HepG2 (cell line): ENCODE measurements at regions not wholly inside any gene's neighbourhood (a gene's known extent, or its start where the extent isn't known, plus 50 kb on each side); places are given as distances from the start of the nearest gene placed in this dataset.

Source experiments
- ATAC-seq: fragments of 200-7000 bp; cut with Tn5 transposase; 3 replicates; pipeline ENCODE4 v1.9.1; 2020; ENCODE audit warnings: mild to moderate bottlenecking, moderate library complexity
- BruUV-seq: library from RNA; stranded (reverse); fragments of 400-500 nt; replicated peaks from 2 replicates; lab custom pipeline; 2021; lab: Mats Ljungman, UMichigan
- CTCF ChIA-PET: fragments of 300-600 bp; formaldehyde crosslinking; extraction: SDS; loops from one replicate; lab custom pipeline; 2021; ENCODE audit warnings: low total read pairs, inconsistent platforms, low intra/inter-chr PET ratio; lab: Yijun Ruan, JAX
- POLR2A ChIA-PET: fragments of 350-600 bp; sonication (Branson Sonifier 250); formaldehyde crosslinking; loops from one replicate; lab custom pipeline; 2020; ENCODE audit warnings: antibody characterized with exemption, inconsistent platforms; lab: Yijun Ruan, JAX
- DNase-seq: peaks from one replicate; pipeline ENCODE4 v3.0.0-alpha.2; 2015; ENCODE audit warnings: low spot score
- FAIRE-seq: peaks from 3 replicates; lab custom pipeline; 2011; peaks lifted over from hg19 to GRCh38; lab: Jason Lieb, UNC
- H2AFZ ChIP-seq: one replicate; pipeline ENCODE4 v1.6.1; 2011; ENCODE audit warnings: low read length, inconsistent platforms
- H3K27ac ChIP-seq: fragments of 300-600 bp; 3 replicates; pipeline ENCODE4 v1.8.0; 2011; ENCODE audit warnings: mixed run types, mild to moderate bottlenecking, mixed read lengths, low read length, inconsistent platforms; ENCODE audit not compliant: insufficient read depth; ENCODE audit errors: extremely low read length
- H3K27me3 ChIP-seq, 2 experiments: fragments of 200-600 bp in 1 of 2; 2 replicates in 1 of 2; 3 replicates in 1 of 2; pipeline versions ENCODE4 v1.6.0 to v1.8.0; 2011; ENCODE audit warnings: low read length in 2 of 2, mild to moderate bottlenecking in 2 of 2, moderate library complexity in 2 of 2, inconsistent platforms in 1 of 2; ENCODE audit not compliant: insufficient read depth in 2 of 2, control insufficient read depth in 1 of 2
- H3K36me3 ChIP-seq, 2 experiments: fragments of 200-600 bp in 1 of 2; replicated peaks in 1 of 2; 2 replicates in 1 of 2; 3 replicates in 1 of 2; pipeline versions ENCODE4 v1.5.1 to v1.8.0; 2011; ENCODE audit warnings: low read length in 2 of 2, inconsistent platforms in 1 of 2; ENCODE audit not compliant: insufficient read depth in 2 of 2, control insufficient read depth in 1 of 2
- H3K4me1 ChIP-seq: 2 replicates; pipeline ENCODE4 v1.5.1; 2012; ENCODE audit warnings: low read length, inconsistent platforms; ENCODE audit not compliant: insufficient read depth
- H3K4me2 ChIP-seq: 2 replicates; pipeline ENCODE4 v1.6.0; 2011; ENCODE audit warnings: low read depth, low read length, inconsistent platforms
- H3K4me3 ChIP-seq, 3 experiments: fragments of 200-600 bp in 1 of 3; sonication (generic), shearing (Covaris generic) in 1 of 3; replicated peaks in 1 of 3; 2 replicates each; pipeline ENCODE4 v1.5.1; 2011 to 2016; ENCODE audit warnings: low read length in 3 of 3, inconsistent platforms in 2 of 3, low read depth in 2 of 3, mild to moderate bottlenecking in 2 of 3, control low read depth in 1 of 3, mixed read lengths in 1 of 3; ENCODE audit not compliant: insufficient read depth in 1 of 3
- H3K79me2 ChIP-seq: one replicate; pipeline ENCODE4 v1.6.1; 2011; ENCODE audit warnings: low read length, inconsistent platforms; ENCODE audit not compliant: insufficient read depth
- H3K9ac ChIP-seq: 2 replicates; pipeline ENCODE4 v1.6.0; 2011; ENCODE audit warnings: mild to moderate bottlenecking, low read depth, low read length, inconsistent platforms; ENCODE audit not compliant: insufficient read depth
- H3K9me3 ChIP-seq: 2 replicates; pipeline ENCODE4 v1.5.1; 2012; ENCODE audit warnings: mild to moderate bottlenecking, low read length
- H4K20me1 ChIP-seq: 2 replicates; pipeline ENCODE4 v1.6.0; 2011; ENCODE audit warnings: inconsistent platforms, mild to moderate bottlenecking, low read length, moderate library complexity; ENCODE audit not compliant: insufficient read depth
- PAX8 ChIP-seq: sonication (generic); formaldehyde crosslinking; IDR thresholded peaks from 2 replicates; pipeline ENCODE4 v1.8.0; 2022; ENCODE audit warnings: mild to moderate bottlenecking, missing genetic modification reagents, borderline replicate concordance
- SIN3A ChIP-seq: IDR thresholded peaks from 2 replicates; pipeline ENCODE4 v1.6.1; 2011; ENCODE audit warnings: low read depth, mild to moderate bottlenecking, control low read depth, low read length, borderline replicate concordance
- SRF ChIP-seq: IDR thresholded peaks from 2 replicates; pipeline ENCODE4 v1.6.1; 2011; ENCODE audit warnings: mild to moderate bottlenecking, low read depth, low read length, moderate library complexity
- SRY ChIP-seq: sonication (generic); formaldehyde crosslinking; IDR thresholded peaks from 2 replicates; pipeline ENCODE4 v1.8.0; 2022; ENCODE audit warnings: mild to moderate bottlenecking, missing genetic modification reagents
- ZNF136 ChIP-seq: sonication (generic); formaldehyde crosslinking; IDR thresholded peaks from 2 replicates; pipeline ENCODE4 v1.8.1; 2022; ENCODE audit warnings: low read depth, mild to moderate bottlenecking, moderate library complexity, missing genetic modification reagents
- WGBS: methylation state at CpG from one replicate; pipeline ENCODE4 v1.1.6; 2017; ENCODE audit warnings: low lambda C conversion rate; 5-methylcytosine and 5-hydroxymethylcytosine counted together
- in situ Hi-C: cut with HindIII; loops from 2 replicates; pipeline ENCODE4 v1.10.0; 2017; ENCODE audit warnings: low pct_unique_long_range_greater_than_20kb; ENCODE audit not compliant: extremely low pct_ligation_motif_present
- intact Hi-C: fragments of 100-400 bp; cut with micrococcal nuclease; formaldehyde crosslinking; loops from one replicate; pipeline ENCODE4 v1.10.0; 2022; ENCODE audit not compliant: unreplicated experiment
- TF ChIP-seq, protein P1 (sequence below): IDR thresholded peaks from 2 replicates; pipeline ENCODE4 v1.6.1; 2012; ENCODE audit warnings: low read length, improper control_type of control experiment
- TF ChIP-seq, protein P2 (sequence below): conservative IDR thresholded peaks from 2 replicates; pipeline ENCODE4 v1.6.1; 2018; ENCODE audit warnings: missing genetic modification reagents
- TF ChIP-seq, protein P3 (sequence below): sonication (generic); formaldehyde crosslinking; IDR thresholded peaks from 2 replicates; pipeline ENCODE4 v1.8.0; 2023; ENCODE audit warnings: mild to moderate bottlenecking, missing genetic modification reagents

DNA sequence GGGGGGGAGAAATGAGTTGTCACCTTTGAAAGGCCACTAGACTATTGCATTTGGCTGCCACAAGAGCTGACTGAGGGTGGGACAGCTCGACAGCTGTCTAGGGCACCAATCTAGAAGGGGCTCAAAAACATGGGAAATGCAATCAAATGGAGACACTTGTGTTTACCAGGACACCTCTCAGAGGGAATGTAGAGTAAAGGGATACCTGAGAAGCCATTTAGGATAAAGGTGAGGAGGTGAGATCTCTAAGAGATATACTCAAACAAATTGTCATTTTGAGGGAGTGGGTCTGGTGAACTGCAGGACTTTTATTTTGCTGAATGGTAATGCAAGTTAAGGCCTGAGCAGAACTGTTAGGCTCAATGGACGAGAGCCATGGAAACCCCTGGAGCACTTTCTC, 159.8 kb downstream of the DDX1 start:
- no peak overlapping the region for H3K4me2 ChIP-seq
- no peak for TF ChIP-seq SIN3A
- TF ChIP-seq PAX8 (CRISPR knock-in tag) = no peak
- TF ChIP-seq ZNF136 (CRISPR knock-in tag) = no peak
- no peak for TF ChIP-seq SRY (CRISPR knock-in tag)
- TF ChIP-seq SRF = no peak
- TF ChIP-seq, protein P1, sequence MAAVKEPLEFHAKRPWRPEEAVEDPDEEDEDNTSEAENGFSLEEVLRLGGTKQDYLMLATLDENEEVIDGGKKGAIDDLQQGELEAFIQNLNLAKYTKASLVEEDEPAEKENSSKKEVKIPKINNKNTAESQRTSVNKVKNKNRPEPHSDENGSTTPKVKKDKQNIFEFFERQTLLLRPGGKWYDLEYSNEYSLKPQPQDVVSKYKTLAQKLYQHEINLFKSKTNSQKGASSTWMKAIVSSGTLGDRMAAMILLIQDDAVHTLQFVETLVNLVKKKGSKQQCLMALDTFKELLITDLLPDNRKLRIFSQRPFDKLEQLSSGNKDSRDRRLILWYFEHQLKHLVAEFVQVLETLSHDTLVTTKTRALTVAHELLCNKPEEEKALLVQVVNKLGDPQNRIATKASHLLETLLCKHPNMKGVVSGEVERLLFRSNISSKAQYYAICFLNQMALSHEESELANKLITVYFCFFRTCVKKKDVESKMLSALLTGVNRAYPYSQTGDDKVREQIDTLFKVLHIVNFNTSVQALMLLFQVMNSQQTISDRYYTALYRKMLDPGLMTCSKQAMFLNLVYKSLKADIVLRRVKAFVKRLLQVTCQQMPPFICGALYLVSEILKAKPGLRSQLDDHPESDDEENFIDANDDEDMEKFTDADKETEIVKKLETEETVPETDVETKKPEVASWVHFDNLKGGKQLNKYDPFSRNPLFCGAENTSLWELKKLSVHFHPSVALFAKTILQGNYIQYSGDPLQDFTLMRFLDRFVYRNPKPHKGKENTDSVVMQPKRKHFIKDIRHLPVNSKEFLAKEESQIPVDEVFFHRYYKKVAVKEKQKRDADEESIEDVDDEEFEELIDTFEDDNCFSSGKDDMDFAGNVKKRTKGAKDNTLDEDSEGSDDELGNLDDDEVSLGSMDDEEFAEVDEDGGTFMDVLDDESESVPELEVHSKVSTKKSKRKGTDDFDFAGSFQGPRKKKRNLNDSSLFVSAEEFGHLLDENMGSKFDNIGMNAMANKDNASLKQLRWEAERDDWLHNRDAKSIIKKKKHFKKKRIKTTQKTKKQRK = no peak
- TF ChIP-seq, protein P2, sequence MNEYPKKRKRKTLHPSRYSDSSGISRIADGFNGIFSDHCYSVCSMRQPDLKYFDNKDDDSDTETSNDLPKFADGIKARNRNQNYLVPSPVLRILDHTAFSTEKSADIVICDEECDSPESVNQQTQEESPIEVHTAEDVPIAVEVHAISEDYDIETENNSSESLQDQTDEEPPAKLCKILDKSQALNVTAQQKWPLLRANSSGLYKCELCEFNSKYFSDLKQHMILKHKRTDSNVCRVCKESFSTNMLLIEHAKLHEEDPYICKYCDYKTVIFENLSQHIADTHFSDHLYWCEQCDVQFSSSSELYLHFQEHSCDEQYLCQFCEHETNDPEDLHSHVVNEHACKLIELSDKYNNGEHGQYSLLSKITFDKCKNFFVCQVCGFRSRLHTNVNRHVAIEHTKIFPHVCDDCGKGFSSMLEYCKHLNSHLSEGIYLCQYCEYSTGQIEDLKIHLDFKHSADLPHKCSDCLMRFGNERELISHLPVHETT = no peak
- TF ChIP-seq, protein P3, sequence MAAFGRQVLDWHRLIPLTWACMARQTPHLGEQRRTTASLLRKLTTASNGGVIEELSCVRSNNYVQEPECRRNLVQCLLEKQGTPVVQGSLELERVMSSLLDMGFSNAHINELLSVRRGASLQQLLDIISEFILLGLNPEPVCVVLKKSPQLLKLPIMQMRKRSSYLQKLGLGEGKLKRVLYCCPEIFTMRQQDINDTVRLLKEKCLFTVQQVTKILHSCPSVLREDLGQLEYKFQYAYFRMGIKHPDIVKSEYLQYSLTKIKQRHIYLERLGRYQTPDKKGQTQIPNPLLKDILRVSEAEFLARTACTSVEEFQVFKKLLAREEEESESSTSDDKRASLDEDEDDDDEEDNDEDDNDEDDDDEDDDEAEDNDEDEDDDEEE (CRISPR knock-in tag) = no peak
- TF ChIP-seq, all 625 proteins: peak for 0
- H3K79me2 ChIP-seq = no peaks in the 10 kb centered on the region
- FAIRE-seq (no peak), DNase-seq (no peak), ATAC-seq (no peak)
- no TSS peak for BruUV-seq
- H3K9ac ChIP-seq = no peak overlapping the region
- H3K27me3 ChIP-seq = peaks cover 1 to 59% of the 10 kb centered on the region in 2 experiments; a peak in 4 of 5 replicates
- intact Hi-C loops = no loop called here
- no peaks in the 10 kb centered on the region for H3K9me3 ChIP-seq
- H2AFZ ChIP-seq = no peak overlapping the region
- H3K4me1 ChIP-seq = no peaks in the 10 kb centered on the region
- no peaks in the 10 kb centered on the region for H4K20me1 ChIP-seq
- 19% methylated on average over 2 of the region's 2 CpGs for WGBS
- CTCF ChIA-PET = no interaction called here
- no peak overlapping the region for H3K27ac ChIP-seq
- POLR2A ChIA-PET = no interaction called here
- H3K36me3 ChIP-seq = no peaks in the 10 kb centered on the region
- in situ Hi-C loops = no loop called here
- no peak overlapping the region for H3K4me3 ChIP-seq
